ENCODE measurements at regions not wholly inside any gene's neighbourhood (a gene's known extent, or its start where the extent isn't known, plus 50 kb on each side); places are given as distances from the start of the nearest gene placed in this dataset.

- DNase-seq, result peak; percentile 51
Measured at GRCh38 chr18:68623342-68623741, 91.6 kb downstream of the TMX3 start.

DNA sequence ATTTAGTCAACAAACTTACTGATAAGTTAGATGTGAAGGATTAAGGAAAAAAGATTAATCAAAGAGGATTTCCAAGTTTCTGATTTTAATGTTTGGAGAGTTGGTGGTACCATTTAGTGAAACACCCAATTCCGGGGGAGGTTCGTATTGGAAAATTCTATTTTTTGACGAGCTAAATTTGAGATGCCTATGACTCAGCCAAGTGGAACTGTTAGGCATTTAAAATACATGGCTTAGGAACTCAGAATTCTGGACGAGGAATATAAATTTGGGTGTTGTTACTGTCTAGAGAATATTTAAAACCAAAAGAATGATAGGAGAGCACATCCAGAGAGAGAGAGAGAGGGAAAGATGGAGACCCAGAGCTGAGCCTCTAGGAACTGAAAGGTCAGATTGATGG is 103.6 kb downstream of the TMX3 start:
- no peak for DNase-seq

GRCh38 chr18:68608851-68609490 is 105.9 kb downstream of the TMX3 start:
- DNase-seq, result no peak

GRCh38 chr18:68607852-68608251 is 107.1 kb downstream of the TMX3 start:
- DNase-seq, result no peak

GRCh38 chr18:68604256-68604655 is 110.7 kb downstream of the TMX3 start:
- no peak for DNase-seq

DNA sequence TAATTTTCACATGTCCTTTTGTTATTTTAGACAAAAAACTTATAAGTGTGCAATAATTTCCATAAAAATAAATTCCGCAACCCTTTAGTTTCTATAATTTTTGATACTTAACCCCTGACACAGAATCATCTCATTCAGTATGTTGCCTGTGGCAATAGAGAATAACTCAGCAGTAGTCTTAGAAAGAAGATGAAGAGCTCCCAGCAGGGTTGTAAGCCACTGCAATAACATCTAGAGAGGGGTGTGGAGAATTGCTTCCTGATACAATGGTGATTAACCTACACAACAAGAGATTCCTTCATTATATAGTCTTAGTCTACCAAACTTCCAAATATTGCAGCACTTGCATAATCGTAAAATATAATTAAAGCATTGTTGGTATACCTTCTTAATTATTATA is 118.9 kb downstream of the TMX3 start:
- DNase-seq, result no peak

GRCh38 chr18:68588169-68588568 is 126.7 kb downstream of the TMX3 start:
- DNase-seq, result no peak

DNA sequence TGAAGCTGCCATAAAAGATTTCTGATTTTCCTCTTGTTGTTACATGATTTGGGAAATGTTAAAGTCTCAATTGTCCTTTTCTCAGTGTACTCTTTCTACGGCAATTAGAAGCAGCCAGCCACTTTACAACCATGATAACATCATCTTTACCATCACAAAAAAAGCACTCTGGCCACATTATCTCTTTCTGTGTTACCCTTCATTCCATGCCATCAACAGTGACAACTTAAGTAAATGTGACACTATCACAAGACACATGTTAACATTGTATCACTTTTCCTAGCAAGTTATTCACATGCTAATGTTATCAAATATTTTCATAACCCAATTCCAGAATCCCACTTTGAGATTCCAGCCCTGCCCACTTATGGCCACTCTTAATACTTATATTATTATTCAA is 131.2 kb downstream of the TMX3 start:
- DNase-seq, result no peak

DNA sequence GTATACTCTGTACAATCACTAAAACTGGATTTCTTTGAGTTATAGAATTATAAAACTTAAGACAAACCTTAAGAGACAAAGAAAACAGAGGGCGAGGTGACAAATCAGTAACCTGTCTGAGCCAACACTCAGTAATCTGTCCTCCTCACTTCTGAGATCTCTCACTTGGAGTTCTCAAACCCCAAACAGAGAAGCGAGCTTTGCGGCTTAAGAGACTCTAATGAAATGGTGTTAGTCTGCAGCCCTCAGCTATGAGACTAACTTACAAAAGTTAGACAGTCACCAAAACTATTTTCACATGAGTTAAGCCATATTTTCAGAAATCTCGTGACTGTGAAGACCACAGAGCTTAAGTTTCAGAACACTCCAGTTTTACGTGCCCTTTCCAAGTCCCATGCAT is 140.6 kb downstream of the TMX3 start:
- no peak for DNase-seq

DNA sequence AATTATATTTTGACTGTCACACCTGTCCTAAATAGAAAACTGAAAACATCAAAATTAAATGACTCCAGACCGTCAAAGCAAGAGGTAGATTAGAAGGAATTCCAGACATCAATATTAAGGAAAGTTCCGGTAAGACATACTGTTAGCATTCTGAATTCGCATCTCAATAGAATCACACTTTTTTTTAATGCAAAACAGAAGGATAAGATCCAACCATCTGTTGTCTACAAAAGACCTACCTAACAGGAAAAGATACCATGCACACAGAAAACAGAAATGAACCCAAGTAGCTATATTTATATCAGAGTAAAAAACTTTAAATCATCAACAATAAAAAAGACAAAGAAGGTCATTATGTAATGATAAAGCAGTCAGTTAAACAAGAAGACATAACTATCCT is 145.0 kb downstream of the TMX3 start:
- no peak for DNase-seq

GRCh38 chr18:68568364-68569155 is 146.3 kb downstream of the TMX3 start:
- no peak for DNase-seq

DNA sequence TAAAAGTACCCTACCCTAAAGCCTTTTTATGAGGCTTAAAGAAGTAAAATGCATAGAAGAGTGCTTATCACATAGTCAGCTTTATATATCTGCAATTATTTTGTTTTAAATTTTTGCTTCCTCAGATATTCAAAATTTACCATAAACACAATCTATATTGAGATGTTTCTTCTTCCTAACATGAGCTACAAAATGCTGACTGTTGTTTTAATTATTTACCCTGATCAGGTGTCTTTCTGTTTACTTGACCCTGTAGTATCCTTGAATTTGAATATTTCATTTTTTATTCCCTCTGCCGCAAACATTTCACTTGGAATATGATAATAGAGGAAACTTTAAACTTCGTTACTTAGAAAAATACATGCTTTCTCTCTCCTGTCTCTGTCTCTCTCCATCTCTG is 147.9 kb downstream of the TMX3 start:
- DNase-seq, result no peak

GRCh38 chr18:68564961-68565360 is 149.9 kb downstream of the TMX3 start:
- no peak for DNase-seq

GRCh38 chr18:68564351-68564750 is 150.6 kb downstream of the TMX3 start:
- no peak for DNase-seq

DNA sequence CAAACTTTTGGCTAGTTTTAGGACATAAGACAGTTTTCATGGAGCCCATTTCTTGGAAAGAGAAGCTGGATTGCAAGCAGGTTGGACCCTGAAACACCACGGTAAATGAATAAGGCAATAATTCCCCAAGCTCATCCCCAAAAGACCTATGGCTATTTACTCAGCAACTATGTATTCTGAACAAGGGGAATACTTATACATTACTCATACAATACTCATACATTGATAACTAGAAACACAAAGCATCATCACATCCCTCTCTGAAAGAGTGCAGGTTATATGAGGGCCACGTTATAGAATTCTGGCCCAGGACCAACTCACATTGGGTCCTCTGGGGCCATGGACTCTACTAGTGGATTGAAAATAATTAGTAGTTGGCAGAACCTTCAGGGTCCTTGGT is 154.8 kb downstream of the TMX3 start:
- DNase-seq, result no peak

- no peak for DNase-seq
Measured at GRCh38 chr18:68557183-68557582, 157.7 kb downstream of the TMX3 start.

DNA sequence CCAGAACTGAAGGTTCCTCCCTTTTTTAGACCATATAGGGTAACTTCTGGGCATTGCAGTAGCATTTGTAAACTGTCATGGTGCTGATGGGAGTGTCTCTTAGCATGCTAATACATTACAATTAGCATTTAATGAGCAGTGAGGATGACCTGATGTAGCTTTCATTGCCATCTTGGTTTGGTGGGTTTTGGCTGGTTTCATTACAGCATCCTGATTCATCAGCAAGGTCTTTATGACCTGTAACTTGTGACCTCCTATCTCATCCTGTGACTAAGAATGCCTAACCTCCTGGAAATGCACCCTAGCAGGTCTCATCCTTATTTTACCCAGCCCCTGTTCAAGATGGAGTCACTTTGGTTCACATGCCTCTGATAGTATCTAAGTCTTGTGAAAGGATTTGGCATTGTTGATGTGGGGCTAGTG is 159.0 kb downstream of the TMX3 start:
- DNase-seq, result no peak

DNA sequence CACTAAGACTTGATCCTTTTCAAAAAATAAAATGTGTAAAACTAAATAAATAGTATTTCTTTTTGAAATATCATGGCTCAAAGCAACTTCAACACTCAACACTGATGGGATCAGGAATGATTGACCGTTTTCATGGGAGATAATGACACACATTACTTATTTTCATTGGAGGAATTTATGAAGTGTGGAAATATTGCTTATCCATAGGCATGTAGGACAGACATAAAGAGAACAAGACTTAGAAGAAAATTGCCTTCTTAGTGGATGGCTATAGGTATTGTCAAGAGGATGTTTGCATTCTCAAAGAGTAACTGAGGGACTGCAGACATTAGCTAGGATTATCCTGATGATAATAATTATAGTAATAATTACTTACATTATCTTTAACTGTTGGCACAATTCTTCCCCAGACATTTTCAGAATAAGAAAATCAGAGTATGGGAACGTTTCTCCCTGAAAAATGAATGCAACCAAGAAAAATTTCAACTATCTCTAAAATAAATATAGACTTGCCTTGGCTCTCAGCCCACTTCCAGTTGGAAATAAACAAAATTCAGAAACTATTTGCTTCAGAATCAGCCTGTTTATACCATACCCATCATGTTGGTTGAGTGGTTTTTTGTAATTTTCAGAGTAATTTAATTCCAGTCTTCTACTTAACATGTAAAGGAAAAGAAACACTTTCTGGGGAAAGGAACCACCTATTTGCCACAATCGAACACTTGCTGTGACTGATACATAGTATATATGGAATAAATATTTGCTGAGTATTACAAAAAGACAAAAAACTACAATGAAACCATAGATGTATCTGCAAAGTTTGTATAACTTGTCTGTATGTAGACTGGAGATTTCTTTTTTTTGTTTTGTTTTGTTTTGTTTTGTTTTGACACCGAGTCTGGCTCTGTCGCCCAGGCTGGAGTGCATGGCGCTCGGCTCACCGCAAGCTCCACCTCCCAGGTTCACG is 165.7 kb downstream of the TMX3 start:
- DNase-seq, result no peak

- DNase-seq, result no peak
Measured at GRCh38 chr18:68543344-68543743, 171.6 kb downstream of the TMX3 start.

- no peak for DNase-seq
Measured at GRCh38 chr18:68542846-68543245, 172.1 kb downstream of the TMX3 start.

- DNase-seq, result no peak
Measured at GRCh38 chr18:68533641-68534040, 181.3 kb downstream of the TMX3 start.

DNA sequence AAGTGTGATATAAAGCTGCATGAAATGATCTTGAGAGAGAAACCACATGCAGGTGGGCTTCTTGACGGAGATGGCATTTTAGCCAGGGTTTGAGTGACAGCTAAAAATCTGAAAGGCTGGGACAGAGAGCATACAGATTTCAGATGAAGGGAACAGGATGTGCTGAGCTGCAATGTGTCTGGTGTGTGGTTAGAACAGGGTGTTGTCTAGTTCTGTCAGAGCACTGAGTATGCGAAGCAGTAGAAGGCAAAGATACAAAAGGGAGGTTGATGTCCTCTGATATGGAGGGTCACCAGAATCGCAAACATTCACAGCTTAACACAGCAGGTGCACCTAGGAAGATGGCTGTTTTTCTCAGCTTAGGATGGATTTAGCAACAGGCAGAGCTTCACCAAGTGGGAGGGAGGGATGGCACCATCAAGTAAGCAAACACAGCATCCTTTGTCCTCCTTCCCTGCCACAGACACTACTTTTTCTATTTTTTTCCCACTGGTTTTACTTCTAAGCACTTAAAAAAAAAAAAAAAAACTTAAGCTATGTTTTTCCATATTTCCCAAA is 182.5 kb downstream of the TMX3 start:
- peak; percentile 24 for DNase-seq

GRCh38 chr18:68525091-68525490 is 189.8 kb downstream of the TMX3 start:
- no peak for DNase-seq
